NCI-H187 treated with DMSO at 0.1 percent for 48 hours (cell line): ENCODE measurements at regions not wholly inside any gene's neighbourhood (a gene's known extent, or its start where the extent isn't known, plus 50 kb on each side); places are given as distances from the start of the nearest gene placed in this dataset.

Experiments
- DNase-seq: peaks from one replicate; lab custom pipeline; 2025; lab: John Stamatoyannopoulos, UW

- DNase-seq, result no peak
These were observed 136.9 kb downstream of the CD83 start for GRCh38 chr6:14254505-14254904.

GRCh38 chr6:14255916-14256315, 138.3 kb downstream of the CD83 start:
- DNase-seq, result no peak

GRCh38 chr6:14258117-14258516, 140.5 kb downstream of the CD83 start:
- no peak for DNase-seq

DNA sequence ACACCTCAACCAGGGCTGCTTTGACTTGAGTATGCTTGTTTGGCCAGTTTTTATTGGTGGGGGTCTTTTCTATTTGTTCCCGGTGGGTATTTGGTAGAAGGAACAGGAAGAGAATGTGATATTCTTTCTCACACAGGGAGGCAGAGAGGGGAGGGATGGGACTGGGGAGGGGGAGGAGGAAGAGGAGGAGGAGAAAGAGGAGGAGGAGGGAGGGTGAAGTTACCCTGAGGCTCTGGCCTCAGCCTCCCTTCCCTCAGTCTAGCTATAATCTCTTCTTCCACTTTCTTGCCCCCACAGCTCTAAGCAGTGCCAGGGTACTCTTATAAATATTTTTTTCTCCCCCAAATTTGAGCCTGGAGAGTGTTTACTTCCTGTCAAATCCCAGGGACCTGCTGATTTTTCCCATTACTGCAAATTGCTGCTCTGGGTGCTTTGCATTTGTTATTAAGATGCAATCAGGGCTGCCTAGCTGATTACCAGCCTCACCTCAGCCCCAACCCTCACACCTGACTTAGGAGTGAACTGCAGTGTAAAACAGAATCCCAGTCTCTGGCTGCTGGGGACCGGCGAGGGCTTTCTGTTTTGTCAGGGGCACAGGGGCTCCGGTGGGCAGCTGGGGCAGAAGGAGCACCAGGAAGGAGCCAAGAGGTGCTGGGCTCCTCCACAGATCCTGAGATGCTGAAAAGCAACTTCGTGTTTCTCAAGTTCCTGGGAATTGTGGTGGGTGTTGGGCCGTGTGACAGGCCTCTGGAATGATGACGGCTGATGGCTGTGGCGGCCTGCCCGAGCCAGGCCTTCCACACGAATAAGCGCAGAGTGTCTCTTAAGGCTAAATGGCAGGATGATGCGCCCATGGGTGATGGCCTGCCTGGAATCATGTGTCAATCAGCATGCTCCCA, 141.4 kb downstream of the CD83 start:
- DNase-seq, result no peak

GRCh38 chr6:14259594-14260152, 142.1 kb downstream of the CD83 start:
- DNase-seq, result no peak

GRCh38 chr6:14260839-14261238, 143.3 kb downstream of the CD83 start:
- no peak for DNase-seq

GRCh38 chr6:14263881-14264424, 146.4 kb downstream of the CD83 start:
- no peak for DNase-seq

DNA sequence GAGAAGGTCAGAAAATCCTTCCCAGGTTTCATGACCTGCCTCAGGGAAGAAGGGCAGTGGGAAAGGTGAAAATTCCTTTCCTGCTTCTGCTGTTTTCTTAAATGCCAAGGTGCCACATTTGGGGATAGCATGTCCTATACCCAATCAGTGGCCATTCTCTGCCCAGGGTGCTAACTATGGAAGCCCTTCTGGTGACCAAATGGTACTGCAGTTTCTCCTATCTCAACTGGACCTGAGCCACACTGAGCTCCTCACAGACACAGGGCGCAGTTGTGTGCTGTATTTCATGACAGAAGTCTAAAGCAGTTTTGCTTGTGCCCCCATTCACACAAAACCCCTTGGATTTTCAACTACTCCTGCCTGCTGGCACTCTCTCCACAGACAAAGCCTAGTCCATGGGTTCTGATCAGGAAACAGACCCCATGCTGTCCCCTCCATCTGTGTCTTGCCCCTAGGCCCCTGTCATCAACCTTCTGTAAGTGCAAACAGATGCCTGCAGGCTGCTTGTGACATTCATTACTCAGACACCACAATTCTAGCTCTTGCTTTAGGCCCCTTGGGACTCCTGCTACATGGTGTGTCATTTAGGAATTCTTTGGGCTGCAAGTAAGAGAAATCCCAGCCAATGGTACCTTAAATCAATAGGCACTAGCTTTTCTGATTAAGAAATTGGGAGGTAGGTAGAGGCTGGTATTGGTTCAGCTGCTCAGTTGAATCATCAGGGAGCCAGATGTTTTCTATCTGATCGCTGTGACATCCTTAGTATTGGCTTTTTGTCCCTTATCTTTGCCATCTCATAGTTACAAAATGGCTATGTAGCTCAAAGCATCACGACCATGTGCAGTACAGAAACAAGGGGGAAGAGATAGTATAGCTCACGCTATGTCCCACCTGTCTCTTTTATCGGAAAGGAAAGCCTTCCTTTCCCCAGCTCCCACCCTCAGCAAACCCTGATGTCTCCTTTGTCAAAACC, 147.8 kb downstream of the CD83 start:
- DNase-seq, result no peak

DNA sequence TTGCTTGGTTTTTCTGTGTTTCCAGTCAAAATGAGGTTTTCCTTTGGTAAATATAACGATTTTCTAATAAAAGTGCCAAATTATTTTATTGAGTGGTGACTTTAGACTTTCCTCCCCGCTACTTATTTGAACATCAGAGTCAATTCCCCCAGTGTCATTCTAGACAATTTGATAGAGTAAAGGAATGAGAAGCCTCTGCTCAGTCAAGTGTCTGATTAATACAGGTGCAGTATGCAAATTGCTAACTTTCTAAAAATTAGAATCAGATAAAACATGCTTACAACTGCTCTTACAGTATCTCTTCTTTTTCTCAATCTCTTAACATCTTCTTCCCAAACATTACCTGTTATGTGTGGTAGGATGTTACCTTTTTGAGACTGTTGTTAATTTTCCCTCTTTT, 148.7 kb downstream of the CD83 start:
- DNase-seq, result no peak

- no peak for DNase-seq
These were observed 150.5 kb downstream of the CD83 start for GRCh38 chr6:14267885-14268660.

DNA sequence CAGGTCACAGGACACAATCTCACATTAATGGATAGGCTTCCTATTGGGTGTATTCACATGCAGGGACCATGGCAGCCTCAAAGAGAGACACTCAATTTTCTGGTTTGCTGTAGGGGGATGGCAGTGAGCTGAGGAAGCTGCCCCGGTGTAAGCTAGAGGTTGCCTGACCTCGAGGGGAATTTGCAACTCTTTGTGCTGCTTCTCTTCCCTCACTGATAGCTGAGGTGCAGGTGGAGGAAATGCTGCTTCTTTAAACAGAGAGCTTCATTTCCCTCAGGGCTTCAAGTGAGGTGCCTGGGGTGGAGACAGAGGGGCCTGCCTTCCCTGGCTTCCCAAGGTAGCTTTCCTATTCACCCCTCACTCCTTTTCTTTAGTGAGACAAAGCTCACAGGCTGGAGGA, 151.9 kb downstream of the CD83 start:
- no peak for DNase-seq

DNA sequence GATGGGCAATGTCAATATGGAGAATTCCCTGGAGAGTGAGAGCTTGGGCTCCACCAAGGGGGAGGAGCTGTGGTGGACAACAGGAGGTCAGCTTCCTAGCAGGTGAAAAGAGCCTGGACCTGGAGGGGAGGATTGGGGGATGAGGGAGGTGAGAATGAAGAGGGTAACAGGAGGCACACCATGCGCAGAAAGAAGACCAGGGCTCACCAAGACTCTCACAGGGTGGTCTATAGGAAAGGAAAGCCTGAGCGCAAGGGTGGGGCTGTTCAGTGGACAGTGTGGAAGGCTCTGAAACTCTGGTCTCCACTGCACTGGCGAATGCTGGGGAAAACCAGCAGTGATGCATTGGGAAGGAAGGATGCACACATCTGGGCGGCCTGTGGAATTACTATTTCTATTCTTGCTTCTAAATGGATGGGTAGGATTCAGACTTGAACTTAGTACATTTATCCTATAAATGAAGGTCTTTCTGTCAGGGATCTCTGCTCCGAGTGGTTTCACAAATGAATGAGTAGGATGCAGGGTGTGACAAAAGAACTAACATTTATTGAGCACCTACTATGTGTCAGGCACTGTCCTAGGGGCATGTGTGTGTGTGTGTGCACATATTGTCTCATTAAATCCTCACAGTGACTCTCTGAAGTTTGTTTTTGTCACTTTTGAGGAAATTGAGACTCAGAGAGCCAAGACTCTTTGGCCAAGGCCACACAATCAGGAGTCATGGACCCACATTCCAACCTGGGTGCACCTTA, 152.7 kb downstream of the CD83 start:
- no peak for DNase-seq

DNA sequence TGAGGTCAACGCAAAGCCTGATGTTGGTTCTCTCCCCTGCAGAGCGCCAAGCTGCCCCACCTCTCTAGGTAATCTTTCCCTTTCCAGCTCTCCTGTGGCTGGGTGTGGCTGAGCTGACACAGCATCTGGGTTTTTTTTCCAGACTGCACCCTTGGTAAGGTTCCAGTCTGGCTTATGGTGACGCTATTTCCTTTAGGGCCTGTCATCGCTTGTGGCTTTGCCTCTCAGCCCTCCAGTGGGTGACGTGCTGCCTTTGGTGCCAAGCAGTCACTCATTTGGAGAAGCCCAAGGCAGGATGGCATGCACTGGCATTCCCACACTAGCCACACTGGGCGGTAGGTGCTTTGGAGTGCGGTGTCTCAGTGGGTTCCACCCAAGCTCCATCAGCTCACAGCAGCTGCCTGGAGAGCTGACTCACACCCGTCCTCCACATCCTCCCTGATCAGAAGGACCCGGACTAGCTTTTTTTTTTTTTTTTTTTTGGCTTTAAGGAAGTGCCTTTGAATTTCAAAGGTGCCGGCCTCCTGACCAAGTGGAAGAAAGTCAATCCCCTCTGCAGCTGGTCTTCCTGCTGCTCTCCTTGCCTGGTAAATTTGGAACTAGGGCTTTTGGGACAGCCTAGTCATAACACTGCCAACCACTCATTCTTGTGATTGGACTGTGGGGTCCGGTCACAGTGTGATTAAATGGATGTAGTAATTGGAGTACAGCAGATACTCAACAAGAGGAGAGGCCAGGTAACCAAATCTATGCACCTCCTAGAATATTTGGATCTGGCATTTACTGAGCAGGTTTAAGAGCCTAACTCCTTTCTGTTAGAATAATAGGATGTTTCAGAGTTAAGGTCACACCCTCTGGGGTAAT, 153.6 kb downstream of the CD83 start:
- no peak for DNase-seq

DNA sequence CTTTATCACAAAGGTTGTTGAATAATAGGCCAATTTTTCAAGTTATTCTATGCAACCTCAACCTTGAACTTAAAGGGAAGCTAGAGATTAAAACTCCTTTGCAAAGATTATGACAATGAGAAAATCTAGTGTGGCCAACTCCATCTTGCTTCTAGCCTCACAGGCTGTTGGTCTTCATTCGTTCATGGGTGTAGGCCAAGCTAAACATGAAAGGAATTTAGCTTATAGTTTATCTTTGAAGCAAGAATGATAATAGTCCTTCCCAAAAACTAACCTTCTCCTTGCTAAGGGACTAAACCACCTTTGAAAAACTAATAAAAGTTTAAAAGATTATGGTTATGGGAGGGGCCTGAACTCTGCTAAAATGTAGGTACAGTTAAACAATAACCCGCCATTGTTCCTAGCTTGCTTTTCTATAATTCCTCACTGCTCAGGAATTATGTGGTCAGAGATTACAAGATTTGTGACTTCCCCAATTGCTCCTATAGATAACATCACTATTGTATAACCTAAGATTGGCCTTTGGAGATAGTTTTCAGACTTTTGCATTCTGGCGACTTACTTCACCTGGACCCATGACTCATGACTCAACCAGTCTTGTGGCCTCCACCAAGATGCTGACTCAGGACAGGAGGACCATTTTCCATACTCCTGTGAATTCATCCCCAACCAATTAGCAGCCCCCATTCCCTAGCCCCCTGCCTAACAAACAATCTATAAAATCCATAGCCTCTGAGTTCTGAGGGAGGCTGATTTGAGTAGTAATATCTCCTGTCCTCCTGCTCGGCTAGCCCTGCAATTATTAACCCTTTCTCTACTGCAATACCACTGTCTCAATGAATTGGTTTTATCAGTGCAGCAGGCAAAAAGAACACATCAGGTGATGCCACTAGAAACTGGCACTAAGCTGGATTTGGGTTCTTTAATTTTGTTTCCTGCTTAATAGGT, 154.5 kb downstream of the CD83 start:
- no peak for DNase-seq

DNA sequence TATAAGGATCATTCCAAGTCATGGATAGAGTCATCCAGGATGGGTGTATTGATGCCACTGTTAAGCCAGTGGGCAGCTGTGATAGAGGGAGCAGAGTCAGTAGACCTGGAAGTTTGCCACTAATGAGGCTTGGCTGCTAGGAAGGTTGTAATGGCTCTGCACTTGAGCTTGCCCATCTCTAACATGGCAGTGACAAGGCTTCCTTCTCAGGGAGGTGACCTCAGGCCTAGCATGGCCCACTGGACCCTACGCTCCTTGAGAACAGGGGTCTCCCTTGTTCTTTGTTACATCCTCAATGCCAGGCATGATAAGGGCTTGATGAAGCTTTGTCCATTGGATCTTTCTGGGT, 155.1 kb downstream of the CD83 start:
- no peak for DNase-seq

- DNase-seq, result no peak
These were observed 155.6 kb downstream of the CD83 start for GRCh38 chr6:14273191-14273590.

- no peak for DNase-seq
These were observed 156.4 kb downstream of the CD83 start for GRCh38 chr6:14274016-14274415.
